ENCODE measurements at regions not wholly inside any gene's neighbourhood (a gene's known extent, or its start where the extent isn't known, plus 50 kb on each side); places are given as distances from the start of the nearest gene placed in this dataset.
"Not testable (repeated sequence)": the region's sequence is repeated elsewhere in the genome, so short reads cannot be mapped to it uniquely, and the experiment has no call there.

DNA sequence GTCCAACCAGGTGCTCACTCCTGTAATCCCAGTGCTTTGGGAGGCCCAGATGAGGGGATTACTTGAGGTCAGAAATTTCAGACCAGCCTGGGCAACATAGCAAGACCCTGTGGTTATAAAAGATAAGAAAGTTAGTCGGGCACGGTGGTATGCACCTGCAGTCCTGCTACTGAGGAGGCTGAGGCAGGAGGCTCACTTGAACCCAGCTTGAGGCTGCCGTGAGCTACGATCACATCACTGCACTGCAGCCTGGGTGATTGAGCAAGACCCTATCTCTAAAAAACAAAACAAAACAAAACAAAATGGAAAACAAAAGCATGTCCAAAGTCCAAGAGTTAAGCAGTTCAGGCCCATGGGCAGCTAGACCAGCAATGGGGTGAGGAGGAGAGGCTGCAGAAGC, 143.2 kb downstream of the IRX5 start:
- DNase-seq: no peak
- Histone ChIP-seq H3K4me1 (no peaks in the 10 kb centered on the region), H3K4me3 (ENCODE audit: low read depth, low read length) (no peak overlapping the region), H3K27me3 (no peaks in the 10 kb centered on the region), H3K9me3 (no peaks in the 10 kb centered on the region), H3K36me3 (no peaks in the 10 kb centered on the region)
- TF ChIP-seq, protein P1, sequence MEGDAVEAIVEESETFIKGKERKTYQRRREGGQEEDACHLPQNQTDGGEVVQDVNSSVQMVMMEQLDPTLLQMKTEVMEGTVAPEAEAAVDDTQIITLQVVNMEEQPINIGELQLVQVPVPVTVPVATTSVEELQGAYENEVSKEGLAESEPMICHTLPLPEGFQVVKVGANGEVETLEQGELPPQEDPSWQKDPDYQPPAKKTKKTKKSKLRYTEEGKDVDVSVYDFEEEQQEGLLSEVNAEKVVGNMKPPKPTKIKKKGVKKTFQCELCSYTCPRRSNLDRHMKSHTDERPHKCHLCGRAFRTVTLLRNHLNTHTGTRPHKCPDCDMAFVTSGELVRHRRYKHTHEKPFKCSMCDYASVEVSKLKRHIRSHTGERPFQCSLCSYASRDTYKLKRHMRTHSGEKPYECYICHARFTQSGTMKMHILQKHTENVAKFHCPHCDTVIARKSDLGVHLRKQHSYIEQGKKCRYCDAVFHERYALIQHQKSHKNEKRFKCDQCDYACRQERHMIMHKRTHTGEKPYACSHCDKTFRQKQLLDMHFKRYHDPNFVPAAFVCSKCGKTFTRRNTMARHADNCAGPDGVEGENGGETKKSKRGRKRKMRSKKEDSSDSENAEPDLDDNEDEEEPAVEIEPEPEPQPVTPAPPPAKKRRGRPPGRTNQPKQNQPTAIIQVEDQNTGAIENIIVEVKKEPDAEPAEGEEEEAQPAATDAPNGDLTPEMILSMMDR (IDR thresholded peaks at IDR 0.05; ENCODE audit: low read depth, low read length): no peak

DNA sequence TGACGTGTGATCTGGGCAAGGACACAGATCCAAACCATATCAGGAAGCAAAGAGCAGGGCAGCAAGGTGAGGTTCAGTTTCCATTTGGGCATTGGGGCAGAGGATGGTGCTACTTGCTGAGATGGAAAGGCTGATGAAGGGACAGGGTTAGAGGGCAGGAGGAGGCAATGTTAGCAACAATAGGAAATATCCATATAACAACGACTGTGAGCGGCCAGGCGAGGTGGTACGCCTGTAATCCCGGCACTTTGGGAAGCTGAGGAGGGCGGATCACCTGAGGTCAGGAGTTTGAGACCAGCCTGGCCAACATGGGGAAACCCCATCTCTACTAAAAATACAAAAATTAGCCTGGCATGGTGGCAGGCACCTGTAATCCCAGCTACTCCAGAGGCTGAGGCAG, 144.5 kb downstream of the IRX5 start:
- H3K27me3 ChIP-seq; DNase-seq; H3K4me3 ChIP-seq (ENCODE audit: low read depth, low read length); H3K9me3 ChIP-seq; H3K36me3 ChIP-seq; H3K4me1 ChIP-seq: not testable (repeated sequence)

DNA sequence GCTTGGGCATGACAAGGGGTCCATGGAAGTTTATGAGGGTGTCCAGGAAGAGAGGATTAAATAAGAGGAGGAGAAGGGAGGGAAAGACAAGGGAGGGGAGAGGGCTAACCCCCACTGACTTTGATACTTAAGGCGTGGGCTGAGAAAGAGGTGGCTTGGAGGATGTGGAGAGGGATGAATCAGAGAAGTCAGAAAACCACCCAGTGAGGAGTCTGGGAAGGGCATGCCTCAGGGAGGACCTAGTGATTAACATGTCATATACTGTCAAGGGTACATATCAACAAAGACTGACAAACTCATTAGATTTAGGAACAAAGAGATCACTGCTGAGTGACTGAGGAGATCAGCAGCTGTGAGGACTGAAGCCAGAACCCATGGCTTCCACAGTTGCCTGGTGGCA, 145.4 kb downstream of the IRX5 start:
- TF ChIP-seq, protein P1 (IDR thresholded peaks at IDR 0.05; ENCODE audit: low read depth, low read length): no peak
- Histone ChIP-seq H3K4me1 (no peaks in the 10 kb centered on the region), H3K27me3 (no peaks in the 10 kb centered on the region), H3K9me3 (no peaks in the 10 kb centered on the region), H3K4me3 (ENCODE audit: low read depth, low read length) (no peak overlapping the region), H3K36me3 (no peaks in the 10 kb centered on the region)
- no peak for DNase-seq

DNA sequence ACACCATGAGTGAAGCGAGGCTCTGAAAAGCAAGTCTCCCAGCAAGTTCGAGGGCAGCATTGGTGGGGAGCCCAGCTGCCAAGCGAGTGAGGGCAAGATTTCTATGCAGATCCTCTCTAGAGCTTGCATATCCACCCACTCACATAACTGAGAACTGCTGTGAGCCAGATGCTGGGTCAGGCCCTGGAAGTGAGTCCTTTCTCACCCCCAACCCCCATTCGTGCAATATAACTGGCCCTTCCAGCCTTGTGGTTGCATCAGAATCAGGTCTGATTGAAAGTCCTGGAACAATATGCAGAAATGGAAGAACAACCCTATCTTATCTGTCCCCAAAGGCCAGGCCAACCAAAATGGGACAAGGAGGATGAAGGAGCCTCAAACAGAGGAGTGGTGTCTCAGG, 146.6 kb downstream of the IRX5 start:
- Histone ChIP-seq H3K9me3 (no peaks in the 10 kb centered on the region), H3K4me1 (no peaks in the 10 kb centered on the region), H3K4me3 (ENCODE audit: low read depth, low read length) (no peak overlapping the region), H3K27me3 (no peaks in the 10 kb centered on the region), H3K36me3 (no peaks in the 10 kb centered on the region)
- DNase-seq: no peak
- TF ChIP-seq, protein P1 (IDR thresholded peaks at IDR 0.05; ENCODE audit: low read depth, low read length): no peak

DNA sequence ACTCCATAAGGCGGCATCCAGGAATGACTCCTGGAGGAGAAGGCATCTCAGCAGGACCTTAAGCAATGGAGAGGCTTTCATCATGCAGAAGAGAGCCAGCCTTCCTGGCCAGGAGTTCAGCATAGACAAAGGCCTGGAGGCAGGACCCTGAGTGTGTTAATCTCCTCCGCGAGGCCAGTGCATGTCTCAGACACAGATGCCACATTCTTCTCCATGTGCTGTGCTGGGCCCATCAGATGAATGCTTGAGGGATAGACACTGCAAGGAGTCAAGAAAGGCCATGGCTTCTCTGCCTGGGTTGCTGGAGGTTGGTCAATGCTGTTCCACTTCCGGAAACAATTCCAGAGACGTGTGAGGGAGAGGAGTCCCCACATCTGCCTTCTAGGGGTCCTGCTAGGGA, 147.5 kb downstream of the IRX5 start:
- Histone ChIP-seq H3K4me3 (ENCODE audit: low read depth, low read length) (no peak overlapping the region), H3K36me3 (no peaks in the 10 kb centered on the region), H3K9me3 (no peaks in the 10 kb centered on the region), H3K4me1 (no peaks in the 10 kb centered on the region), H3K27me3 (0 out of 2 replicates have a peak, but pooled peaks cover 1% of the 10 kb centered on the region)
- TF ChIP-seq, protein P1 (IDR thresholded peaks at IDR 0.05; ENCODE audit: low read depth, low read length): no peak
- DNase-seq: no peak

DNA sequence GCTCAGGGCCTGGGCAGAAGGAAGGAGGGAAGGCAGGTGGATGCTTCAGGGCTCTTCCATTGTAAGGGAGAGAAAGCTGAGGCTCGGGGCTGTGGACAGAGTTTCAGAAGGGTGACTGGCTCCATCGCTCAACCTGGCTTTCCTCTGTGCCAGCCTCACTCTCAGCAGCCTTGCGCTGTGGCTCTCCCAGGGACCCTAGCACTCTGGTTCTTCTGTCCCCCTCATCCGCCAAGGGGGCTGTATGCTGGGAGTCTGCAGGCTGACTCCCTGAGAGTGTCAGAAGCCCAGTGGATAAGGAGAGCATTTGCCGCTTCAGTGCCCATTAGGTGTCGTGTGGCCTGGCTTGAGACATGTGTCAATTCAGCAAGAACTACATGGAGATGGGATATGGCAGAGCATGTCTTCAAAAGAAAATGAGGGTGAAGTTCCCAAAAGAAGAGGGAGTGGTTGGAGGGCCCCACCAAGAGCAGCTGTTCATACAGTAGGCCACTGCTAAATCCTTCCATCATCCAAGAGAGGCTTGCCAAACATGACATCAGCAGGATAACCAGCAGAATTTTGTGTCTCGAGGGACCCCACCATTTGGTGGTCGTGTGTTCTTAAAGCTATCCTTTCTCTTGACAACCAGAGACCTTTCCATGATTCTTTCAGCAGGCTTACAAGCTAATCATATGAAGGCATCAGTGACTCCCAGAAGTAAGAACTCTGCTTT, 148.2 kb downstream of the IRX5 start:
- DNase-seq: no peak
- Histone ChIP-seq H3K9me3 (no peaks in the 10 kb centered on the region), H3K36me3 (no peaks in the 10 kb centered on the region)

More for the DNA sequence above, 148.2 kb downstream of the IRX5 start:
- TF ChIP-seq, protein P1 (IDR thresholded peaks at IDR 0.05; ENCODE audit: low read depth, low read length): no peak
- H3K27me3 ChIP-seq: 0 out of 2 replicates have a peak, but pooled peaks cover 3% of the 10 kb centered on the region
- H3K4me3 ChIP-seq (ENCODE audit: low read depth, low read length): no peak overlapping the region
- no peaks in the 10 kb centered on the region for H3K4me1 ChIP-seq
